Activated CD4-positive, alpha-beta T cell treated with anti-CD3 and anti-CD28 coated beads, Interleukin-2, amount 10 ng/mL, durations not matched to agents 24 days and 14 days (primary cell): ENCODE measurements at regions not wholly inside any gene's neighbourhood (a gene's known extent, or its start where the extent isn't known, plus 50 kb on each side); places are given as distances from the start of the nearest gene placed in this dataset.

Experiments used
- DNase-seq: peaks from one replicate; pipeline ENCODE4 v3.0.0; 2022
- H3K27ac Mint-ChIP-seq: one replicate; pipeline ENCODE4 v1.8.0; 2022; ENCODE audit warnings: mild to moderate bottlenecking, mixed read lengths
- H3K27me3 Mint-ChIP-seq: one replicate; pipeline ENCODE4 v1.8.0; 2022; ENCODE audit warnings: mixed read lengths
- H3K36me3 Mint-ChIP-seq: one replicate; pipeline ENCODE4 v1.8.0; 2022; ENCODE audit warnings: low read depth, mild to moderate bottlenecking, mixed read lengths
- H3K4me1 Mint-ChIP-seq: one replicate; pipeline ENCODE4 v1.8.0; 2021; ENCODE audit warnings: mixed read lengths
- H3K4me3 Mint-ChIP-seq: one replicate; pipeline ENCODE4 v1.8.0; 2022; ENCODE audit warnings: mild to moderate bottlenecking, moderate library complexity, mixed read lengths
- H3K9me3 Mint-ChIP-seq: one replicate; pipeline ENCODE4 v1.8.0; 2021; ENCODE audit warnings: mixed read lengths
- intact Hi-C: fragments of 100-400 bp; cut with micrococcal nuclease; formaldehyde crosslinking; loops from one replicate; pipeline ENCODE4 v1.15.1; 2023

DNA sequence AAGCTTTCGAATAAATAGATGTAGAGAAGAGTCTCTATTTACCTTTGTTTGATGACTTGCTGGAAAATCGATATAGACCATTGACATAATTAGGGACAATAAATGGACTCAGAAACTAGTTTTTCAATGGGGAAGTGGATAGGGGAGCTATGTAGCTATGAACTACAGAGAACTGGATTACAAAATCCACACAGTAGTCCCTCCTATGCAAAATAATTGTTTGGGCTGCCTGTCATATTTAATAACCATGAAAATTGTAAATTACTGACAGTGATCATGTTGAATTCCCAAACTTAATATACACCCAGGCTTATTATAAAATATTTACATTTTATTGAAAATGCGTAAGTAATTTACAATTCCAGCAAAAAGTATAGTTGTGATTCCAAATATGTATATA is 333.1 kb upstream of the FAM241A start:
- Mint-ChIP-seq H3K4me3 (no peak overlapping the region), H3K27me3 (no peaks in the 10 kb centered on the region), H3K4me1 (no peaks in the 10 kb centered on the region), H3K9me3 (no peaks in the 10 kb centered on the region), H3K36me3 (no peaks in the 10 kb centered on the region), H3K27ac (no peak overlapping the region)
- no peak for DNase-seq
- intact Hi-C loops: no loop called here

DNA sequence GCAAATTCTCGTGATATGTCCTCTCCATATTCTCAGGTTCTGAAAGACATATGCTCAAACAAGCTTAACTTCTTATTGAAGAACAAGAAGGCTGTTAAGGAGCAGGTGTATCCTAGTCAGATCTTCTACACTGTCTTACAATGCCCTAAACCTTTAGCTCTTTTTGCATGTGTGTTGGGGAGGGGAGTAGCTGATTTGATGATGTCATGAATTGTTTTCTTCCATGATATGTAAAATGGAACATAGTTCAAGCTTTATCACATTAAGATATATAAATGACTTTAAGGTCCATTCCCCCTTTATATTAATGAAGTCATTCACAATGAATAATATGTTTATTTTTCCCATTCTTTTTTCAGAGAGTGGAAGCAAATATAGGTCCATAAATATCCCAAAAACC is 332.5 kb upstream of the FAM241A start:
- Mint-ChIP-seq H3K36me3 (no peaks in the 10 kb centered on the region), H3K4me3 (no peak overlapping the region), H3K4me1 (no peaks in the 10 kb centered on the region), H3K27ac (no peak overlapping the region), H3K27me3 (no peaks in the 10 kb centered on the region), H3K9me3 (no peaks in the 10 kb centered on the region)
- no peak for DNase-seq
- intact Hi-C loops: no loop called here

DNA sequence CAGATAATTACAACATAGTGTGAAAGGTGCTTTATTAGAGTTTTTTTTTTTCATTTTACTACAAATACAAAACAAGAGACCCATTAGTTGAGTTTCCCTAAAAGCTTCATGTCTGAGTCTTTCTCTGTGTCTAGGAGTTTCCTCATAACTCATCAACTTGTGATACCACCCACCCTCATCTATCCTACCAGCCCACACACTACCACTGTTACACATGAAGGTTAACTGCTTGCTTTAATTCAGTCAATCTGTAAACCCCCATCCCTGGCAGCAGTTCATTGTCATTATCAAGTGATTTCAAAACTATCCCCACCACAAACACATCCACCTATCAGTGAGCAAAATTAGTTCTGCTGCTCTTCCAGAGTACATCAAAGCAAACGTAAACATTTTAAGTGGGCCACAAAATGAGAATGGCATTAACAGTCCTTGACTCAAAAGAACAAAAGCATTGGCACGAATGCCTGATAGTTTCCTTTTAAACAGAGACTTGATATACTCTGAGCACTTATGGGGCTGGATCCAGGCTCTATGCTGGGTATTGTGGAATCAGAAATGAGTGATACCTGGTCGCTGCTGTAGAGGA is 331.6 kb upstream of the FAM241A start:
- intact Hi-C loops: no loop called here
- H3K27ac Mint-ChIP-seq: no peak overlapping the region
- H3K27me3 Mint-ChIP-seq: no peaks in the 10 kb centered on the region
- DNase-seq: no peak
- H3K36me3 Mint-ChIP-seq: no peaks in the 10 kb centered on the region
- no peaks in the 10 kb centered on the region for H3K9me3 Mint-ChIP-seq
- H3K4me1 Mint-ChIP-seq: no peaks in the 10 kb centered on the region
- no peak overlapping the region for H3K4me3 Mint-ChIP-seq

DNA sequence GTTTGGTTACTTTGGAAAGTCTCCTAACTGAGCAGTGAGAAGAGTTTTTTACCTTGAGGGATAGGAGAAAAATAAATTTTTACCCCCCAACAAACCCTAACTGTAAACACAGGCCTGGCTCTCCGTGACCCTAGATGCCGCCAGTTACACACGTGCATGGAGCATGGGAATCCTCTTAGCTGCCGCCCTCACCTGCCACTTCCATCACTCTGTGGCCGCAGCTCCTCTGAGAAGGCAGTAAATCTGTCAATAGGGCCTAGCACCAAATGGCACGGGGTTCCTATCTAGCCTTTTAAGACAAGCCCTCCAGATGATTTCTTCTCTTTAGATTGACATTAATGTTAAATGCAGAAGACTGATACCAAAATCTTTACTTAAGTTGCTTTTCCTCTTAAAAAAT is 330.3 kb upstream of the FAM241A start:
- Mint-ChIP-seq H3K4me1 (no peaks in the 10 kb centered on the region), H3K27me3 (no peaks in the 10 kb centered on the region)
- intact Hi-C loops: no loop called here

DNA sequence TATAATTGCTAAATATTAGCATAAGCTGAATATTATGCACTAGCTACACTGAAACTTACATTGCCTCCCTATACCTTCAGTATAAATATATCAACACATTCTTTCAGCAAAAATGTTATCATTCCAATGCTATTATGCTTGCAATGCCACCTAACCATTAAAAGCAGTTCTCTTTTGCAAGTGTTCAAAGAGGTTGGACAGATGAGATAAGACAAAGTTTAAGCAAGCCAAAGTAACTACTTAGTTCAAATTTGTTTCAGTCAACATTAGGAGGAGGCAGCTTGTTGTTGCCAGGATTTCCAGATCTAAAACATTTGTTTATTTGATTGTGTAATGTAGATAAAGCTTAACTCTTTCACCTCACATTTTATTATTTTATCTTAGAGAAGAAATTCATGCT is 323.9 kb upstream of the FAM241A start:
- H3K36me3 Mint-ChIP-seq: no peaks in the 10 kb centered on the region
- no peaks in the 10 kb centered on the region for H3K9me3 Mint-ChIP-seq
- DNase-seq: no peak
- H3K4me1 Mint-ChIP-seq: no peaks in the 10 kb centered on the region
- H3K27ac Mint-ChIP-seq: no peak overlapping the region
- H3K4me3 Mint-ChIP-seq: no peak overlapping the region
- H3K27me3 Mint-ChIP-seq: no peaks in the 10 kb centered on the region
- intact Hi-C loops: no loop called here

More for the DNA sequence above, 330.3 kb upstream of the FAM241A start:
- Mint-ChIP-seq H3K9me3 (no peaks in the 10 kb centered on the region), H3K36me3 (no peaks in the 10 kb centered on the region), H3K27ac (no peak overlapping the region), H3K4me3 (no peak overlapping the region)
- DNase-seq: no peak

DNA sequence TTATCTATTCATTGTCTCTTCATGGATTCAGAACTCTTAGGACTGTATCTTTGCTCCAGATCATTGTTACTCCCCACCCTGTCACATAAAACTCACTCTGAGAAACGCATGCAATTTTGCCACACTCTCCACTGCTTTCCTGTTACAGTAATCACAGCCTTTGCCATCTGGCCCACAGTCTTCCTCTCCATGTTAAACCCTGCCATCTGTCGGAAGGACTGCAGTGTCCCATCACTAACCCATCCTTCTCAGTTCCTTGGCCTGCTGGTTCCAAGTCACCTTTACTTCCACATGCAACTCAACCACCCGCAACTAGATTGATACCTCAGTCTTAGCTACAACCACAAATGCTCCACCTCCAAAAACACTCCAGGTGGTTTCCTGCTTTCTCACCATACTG is 308.7 kb upstream of the FAM241A start:
- intact Hi-C loops: no loop called here
- Mint-ChIP-seq H3K9me3 (no peaks in the 10 kb centered on the region), H3K27ac (no peak overlapping the region), H3K4me3 (no peak overlapping the region), H3K4me1 (no peaks in the 10 kb centered on the region), H3K27me3 (no peaks in the 10 kb centered on the region), H3K36me3 (no peaks in the 10 kb centered on the region)
- no peak for DNase-seq

DNA sequence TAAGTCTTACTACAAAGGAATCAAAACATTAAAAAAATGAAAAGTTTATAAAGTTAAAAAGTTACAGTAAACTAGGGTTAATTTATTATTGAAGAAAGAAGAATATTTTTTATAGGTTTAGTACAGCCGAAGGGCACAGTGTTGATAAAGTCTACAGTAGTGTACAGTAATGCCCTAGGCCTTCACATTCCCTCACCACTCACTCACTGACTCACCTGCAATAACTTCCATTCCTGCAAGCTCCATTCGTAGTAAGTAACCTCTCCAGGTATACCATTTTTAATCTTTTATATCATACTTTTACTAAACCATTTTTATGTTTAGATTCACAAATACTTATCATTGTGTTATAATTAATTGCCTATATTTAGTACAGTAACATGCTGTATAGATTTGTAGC is 307.5 kb upstream of the FAM241A start:
- intact Hi-C loops: no loop called here
- no peaks in the 10 kb centered on the region for H3K27me3 Mint-ChIP-seq
- no peaks in the 10 kb centered on the region for H3K36me3 Mint-ChIP-seq

DNA sequence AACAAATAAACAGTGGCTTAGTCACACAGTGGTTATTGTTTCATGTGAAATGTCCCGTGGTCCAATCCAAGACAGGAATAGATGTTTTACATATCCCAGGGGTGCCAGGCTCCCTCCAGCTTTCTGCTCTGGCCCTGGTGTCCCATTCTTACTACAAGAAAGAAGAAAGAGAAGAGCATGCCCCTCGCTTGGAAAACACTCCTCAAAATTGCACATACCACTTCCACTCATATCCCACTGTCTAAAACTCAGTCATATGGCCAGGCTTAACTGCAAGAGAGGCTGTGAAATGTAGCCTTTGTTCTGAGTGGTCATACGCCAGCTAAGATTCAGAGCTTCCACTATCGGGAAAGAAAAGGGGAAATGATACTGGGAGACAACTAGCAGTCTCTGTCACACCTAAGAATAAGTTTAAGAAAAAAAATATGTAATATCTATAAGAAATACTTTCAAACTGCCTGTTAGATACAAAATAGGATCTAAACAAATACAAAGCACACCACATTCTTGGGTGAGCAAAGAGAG is 306.8 kb upstream of the FAM241A start:
- Mint-ChIP-seq H3K4me1 (no peaks in the 10 kb centered on the region), H3K9me3 (no peaks in the 10 kb centered on the region), H3K27ac (no peak overlapping the region), H3K4me3 (no peak overlapping the region), H3K36me3 (no peaks in the 10 kb centered on the region), H3K27me3 (no peaks in the 10 kb centered on the region)
- intact Hi-C loops: no loop called here
- DNase-seq: no peak

More for the DNA sequence above, 307.5 kb upstream of the FAM241A start:
- Mint-ChIP-seq H3K9me3 (no peaks in the 10 kb centered on the region), H3K27ac (no peak overlapping the region), H3K4me3 (no peak overlapping the region), H3K4me1 (no peaks in the 10 kb centered on the region)
- DNase-seq: no peak

DNA sequence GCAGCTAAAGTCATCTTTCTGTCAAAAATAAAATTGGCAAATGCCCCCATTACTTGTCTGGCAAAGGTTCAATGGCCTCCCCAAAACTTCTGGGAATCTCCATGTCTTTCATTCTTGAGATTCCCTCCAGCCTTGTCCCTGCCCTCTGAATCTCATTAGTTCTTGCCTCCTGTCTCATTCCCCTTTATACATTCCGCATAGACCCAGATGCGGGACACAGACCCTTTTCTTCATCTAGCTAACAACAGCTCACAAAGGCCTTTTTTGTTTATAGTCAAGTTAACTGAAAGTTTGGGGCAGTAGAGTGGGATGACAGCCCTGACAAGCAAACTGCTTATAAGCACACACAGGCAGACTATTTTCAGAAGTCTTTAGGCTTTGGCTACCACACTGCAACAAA is 306.1 kb upstream of the FAM241A start:
- no peak overlapping the region for H3K27ac Mint-ChIP-seq
- no peaks in the 10 kb centered on the region for H3K9me3 Mint-ChIP-seq
- intact Hi-C loops: no loop called here

DNA sequence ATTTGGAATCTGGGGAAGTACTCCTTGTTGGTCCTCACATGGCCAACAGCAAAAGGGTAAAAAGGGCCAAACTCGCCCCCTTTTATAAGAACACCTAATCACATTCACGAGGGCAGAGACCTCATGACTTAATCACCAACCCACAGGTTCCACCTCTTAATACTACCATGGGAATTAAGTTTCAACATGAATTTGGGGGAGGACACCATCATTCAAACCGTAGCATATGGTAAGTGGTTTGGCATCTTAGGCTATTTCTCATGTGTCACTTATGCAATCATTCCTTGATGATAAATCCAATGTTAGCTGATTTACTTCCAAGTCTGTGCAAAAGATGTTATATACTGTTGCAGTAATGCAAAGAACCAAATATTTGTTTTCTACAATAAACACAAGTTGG is 302.9 kb upstream of the FAM241A start:
- Mint-ChIP-seq H3K9me3 (no peaks in the 10 kb centered on the region), H3K36me3 (no peaks in the 10 kb centered on the region), H3K4me3 (no peak overlapping the region), H3K4me1 (no peaks in the 10 kb centered on the region), H3K27ac (no peak overlapping the region), H3K27me3 (no peaks in the 10 kb centered on the region)
- intact Hi-C loops: no loop called here
- DNase-seq: no peak

More for the DNA sequence above, 306.1 kb upstream of the FAM241A start:
- no peaks in the 10 kb centered on the region for H3K27me3 Mint-ChIP-seq
- DNase-seq: no peak
- H3K36me3 Mint-ChIP-seq: no peaks in the 10 kb centered on the region
- no peak overlapping the region for H3K4me3 Mint-ChIP-seq
- no peaks in the 10 kb centered on the region for H3K4me1 Mint-ChIP-seq

DNA sequence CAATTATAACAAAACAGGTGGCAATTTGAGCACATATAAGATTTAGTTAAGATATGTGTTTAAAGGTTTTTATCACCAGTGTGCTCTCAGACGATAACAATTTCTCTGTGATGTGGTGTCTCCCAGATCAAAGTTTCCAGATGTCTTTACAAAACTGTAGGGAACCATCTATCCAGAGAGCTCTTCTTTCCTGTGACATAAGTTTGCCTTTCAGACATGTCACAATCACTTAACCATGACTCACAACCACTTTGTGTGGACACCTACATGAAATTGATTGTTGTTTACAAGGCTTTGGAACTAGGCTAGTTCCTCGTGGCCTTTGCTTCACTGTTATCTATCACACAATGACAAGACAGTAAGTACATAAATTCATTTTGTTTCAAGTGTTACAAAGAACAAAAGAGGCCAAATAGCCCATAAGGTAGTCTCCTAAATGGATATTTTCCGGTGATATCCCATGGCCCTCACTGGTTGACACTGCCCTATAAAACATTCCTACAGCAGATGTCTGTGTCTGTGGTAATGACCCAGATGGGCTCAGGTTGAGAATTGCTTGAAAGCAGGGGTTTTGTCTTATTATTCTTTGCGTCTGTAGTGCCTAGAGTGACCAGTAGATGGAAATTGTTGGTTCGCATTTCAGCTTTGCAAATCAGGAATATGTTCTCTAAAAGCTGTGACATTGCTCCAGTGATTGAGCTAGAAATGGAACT is 297.8 kb upstream of the FAM241A start:
- intact Hi-C loops: no loop called here
- Mint-ChIP-seq H3K4me1 (no peaks in the 10 kb centered on the region), H3K27me3 (no peaks in the 10 kb centered on the region), H3K27ac (no peak overlapping the region), H3K36me3 (no peaks in the 10 kb centered on the region), H3K9me3 (no peaks in the 10 kb centered on the region), H3K4me3 (no peak overlapping the region)
- no peak for DNase-seq

DNA sequence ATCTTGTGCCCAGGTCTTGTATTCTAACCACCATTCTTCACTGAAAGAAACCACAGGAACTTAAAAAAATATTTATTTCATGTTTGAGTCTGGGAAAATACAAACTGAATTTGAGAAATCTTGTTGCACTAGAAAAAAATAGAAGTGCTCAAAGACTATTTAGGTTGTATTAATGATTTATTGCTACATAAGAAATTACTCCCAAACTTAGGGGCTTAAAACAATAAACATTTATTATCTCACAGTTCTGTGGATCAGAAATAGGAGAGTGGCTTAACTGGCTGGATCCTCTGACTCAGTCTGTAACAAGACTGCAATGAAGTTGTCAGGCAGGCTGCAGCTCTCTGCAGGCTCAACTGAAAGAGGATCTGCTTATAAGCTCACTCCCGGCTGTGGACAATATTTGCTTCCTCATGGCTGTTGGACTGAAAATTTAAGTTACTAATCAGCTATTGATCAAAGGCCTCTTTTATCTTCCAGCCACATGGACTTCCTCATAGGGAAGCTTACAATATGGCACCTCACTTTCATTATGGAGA is 295.4 kb upstream of the FAM241A start:
- DNase-seq: no peak
- intact Hi-C loops: loop anchor here (5.0 kb wide), 1 partner anchor 208 kb away; no protein-coding TSS in a partner anchor
- no peak overlapping the region for H3K4me3 Mint-ChIP-seq
- no peaks in the 10 kb centered on the region for H3K4me1 Mint-ChIP-seq
- H3K9me3 Mint-ChIP-seq: no peaks in the 10 kb centered on the region
- H3K27ac Mint-ChIP-seq: no peak overlapping the region
- no peaks in the 10 kb centered on the region for H3K36me3 Mint-ChIP-seq
- no peaks in the 10 kb centered on the region for H3K27me3 Mint-ChIP-seq

DNA sequence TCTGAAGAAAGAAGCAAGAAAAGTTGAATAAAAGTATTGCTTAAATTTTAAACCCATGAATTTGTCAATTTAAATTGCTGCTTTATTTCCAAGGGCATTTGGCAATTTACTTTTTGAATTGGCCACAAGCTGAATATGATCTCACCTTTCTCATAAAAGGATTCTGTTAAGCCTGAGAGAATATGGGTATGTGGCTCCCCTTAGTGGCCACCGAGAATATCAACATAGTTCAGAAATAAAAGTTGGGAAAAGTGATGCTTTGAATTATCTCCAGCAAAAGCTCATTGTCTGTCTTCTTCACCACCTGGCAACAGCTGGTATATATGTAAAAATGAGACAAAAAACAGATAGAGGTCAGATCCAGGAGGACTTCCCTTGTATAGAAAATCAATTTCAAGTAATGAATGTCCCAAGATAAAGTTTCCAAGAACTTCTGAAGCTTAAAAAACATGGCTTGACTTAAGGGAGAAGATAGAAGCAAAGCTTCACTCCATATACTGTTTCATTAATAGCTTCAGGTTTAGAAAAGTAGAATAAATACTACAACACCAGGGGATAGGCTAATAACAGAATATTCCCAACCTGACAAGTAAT is 290.7 kb upstream of the FAM241A start:
- no peak overlapping the region for H3K27ac Mint-ChIP-seq
- DNase-seq: peak; percentile 64
- intact Hi-C loops: loop anchor here (5.0 kb wide), 1 partner anchor 212 kb away; no protein-coding TSS in a partner anchor
- H3K4me3 Mint-ChIP-seq: no peak overlapping the region
- no peaks in the 10 kb centered on the region for H3K36me3 Mint-ChIP-seq
- H3K9me3 Mint-ChIP-seq: no peaks in the 10 kb centered on the region
- H3K27me3 Mint-ChIP-seq: no peaks in the 10 kb centered on the region
- H3K4me1 Mint-ChIP-seq: no peaks in the 10 kb centered on the region

DNA sequence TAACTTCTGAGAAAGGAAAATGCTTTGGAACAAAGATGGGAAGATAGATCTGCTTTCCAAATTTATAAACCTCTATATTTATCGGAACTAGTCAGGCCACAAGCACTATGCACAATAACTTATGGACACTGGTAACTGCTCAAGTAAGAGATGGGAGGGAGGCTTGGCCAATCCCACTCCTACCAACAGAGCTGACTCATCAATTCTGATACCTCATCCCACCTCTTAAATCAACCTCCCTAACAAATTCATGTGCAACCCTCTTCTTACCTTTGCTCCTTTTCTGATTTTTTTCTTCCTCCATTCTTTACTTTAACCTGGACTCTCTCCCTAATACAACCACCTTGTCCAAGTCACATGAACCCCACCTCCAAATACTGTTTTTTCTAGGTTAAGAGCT is 289.9 kb upstream of the FAM241A start:
- no peak for DNase-seq
- Mint-ChIP-seq H3K27ac (no peak overlapping the region), H3K36me3 (no peaks in the 10 kb centered on the region), H3K4me1 (no peaks in the 10 kb centered on the region), H3K9me3 (no peaks in the 10 kb centered on the region), H3K4me3 (no peak overlapping the region), H3K27me3 (no peaks in the 10 kb centered on the region)
- intact Hi-C loops: no loop called here
